Activated CD4-positive, alpha-beta memory T cell treated with anti-CD3 and anti-CD28 coated beads for 36 hours (primary cell): ENCODE measurements at regions not wholly inside any gene's neighbourhood (a gene's known extent, or its start where the extent isn't known, plus 50 kb on each side); places are given as distances from the start of the nearest gene placed in this dataset.
A peak's percentile ranks its signal among the peaks of the same experiment; 100 is the strongest.

Experiments used
- CTCF ChIA-PET: fragments of 350-600 bp; sonication (Branson Sonifier 250); formaldehyde crosslinking; loops from one replicate; lab custom pipeline; 2021; ENCODE audit warnings: antibody characterized with exemption, inconsistent platforms; lab: Charles Lee
- POLR2A ChIA-PET: fragments of 350-600 bp; sonication (Branson Sonifier 250); formaldehyde crosslinking; loops from one replicate; lab custom pipeline; 2021; ENCODE audit warnings: antibody characterized with exemption; lab: Charles Lee
- DNase-seq: peaks from one replicate; pipeline ENCODE4 v3.0.0-alpha.2; 2020
- H3K27ac Mint-ChIP-seq: one replicate; pipeline ENCODE4 v1.8.0; 2021; ENCODE audit warnings: mixed read lengths
- H3K27me3 Mint-ChIP-seq: one replicate; pipeline ENCODE4 v1.8.0; 2021; ENCODE audit warnings: mixed read lengths
- H3K36me3 Mint-ChIP-seq: one replicate; pipeline ENCODE4 v1.8.0; 2021; ENCODE audit warnings: mixed read lengths
- H3K4me1 Mint-ChIP-seq: one replicate; pipeline ENCODE4 v1.8.0; 2021; ENCODE audit warnings: low read depth, mixed read lengths
- H3K4me3 Mint-ChIP-seq: one replicate; pipeline ENCODE4 v1.8.0; 2021; ENCODE audit warnings: mild to moderate bottlenecking, mixed read lengths
- H3K9me3 Mint-ChIP-seq: one replicate; pipeline ENCODE4 v1.8.0; 2021; ENCODE audit warnings: mixed read lengths
- intact Hi-C: fragments of 100-400 bp; cut with micrococcal nuclease; formaldehyde crosslinking; loops from one replicate; pipeline ENCODE4 v1.15.1; 2023

GRCh38 chr6:164039954-164040375, 625.4 kb downstream of the QKI start:
- DNase-seq = peak; percentile 66
- Mint-ChIP-seq H3K4me3 (peak overlapping the region; percentile 28), H3K9me3 (no peaks in the 10 kb centered on the region), H3K27ac (no peak overlapping the region), H3K4me1 (no peaks in the 10 kb centered on the region), H3K36me3 (no peaks in the 10 kb centered on the region), H3K27me3 (no peaks in the 10 kb centered on the region)
- ChIA-PET POLR2A (no interaction called here), CTCF (no interaction called here)
- intact Hi-C loops = no loop called here

DNA sequence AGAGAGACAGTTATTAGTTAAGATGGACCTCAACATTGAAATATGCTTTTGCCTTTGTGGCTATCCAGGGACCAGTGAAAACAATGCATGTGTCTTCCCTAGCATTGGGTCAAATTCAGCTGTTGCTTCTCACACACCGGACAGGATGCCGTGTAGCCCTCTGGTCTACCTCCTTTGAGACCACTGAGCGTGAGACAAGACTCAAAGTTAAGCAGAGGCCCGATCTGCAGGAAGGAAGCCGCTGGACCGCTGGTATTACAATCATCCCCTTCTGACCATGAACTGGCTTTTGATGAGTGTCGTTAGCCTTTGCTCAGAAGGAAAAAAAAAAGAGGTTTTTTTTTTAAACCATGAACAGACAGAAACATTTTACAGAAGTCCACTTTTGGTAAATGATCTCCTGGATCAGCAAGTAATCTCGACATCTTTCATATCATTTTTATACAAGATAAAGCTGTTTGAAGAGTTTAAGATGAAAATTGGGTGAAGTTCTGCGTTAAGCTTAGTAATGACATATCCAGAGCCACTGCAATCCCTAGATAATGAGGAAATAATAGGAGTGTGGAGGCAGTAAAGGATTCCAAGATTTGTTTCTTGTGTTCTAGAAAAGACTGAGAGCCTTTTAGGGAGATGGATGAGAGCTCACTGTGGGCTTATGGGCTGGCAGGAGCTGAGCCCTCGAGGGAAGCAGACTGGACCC, 622.8 kb downstream of the QKI start:
- ChIA-PET CTCF (no interaction called here), POLR2A (no interaction called here)
- intact Hi-C loops = no loop called here
- no peaks in the 10 kb centered on the region for H3K4me1 Mint-ChIP-seq
- H3K36me3 Mint-ChIP-seq = no peaks in the 10 kb centered on the region
- H3K27me3 Mint-ChIP-seq = peaks cover 2% of the 10 kb centered on the region
- H3K27ac Mint-ChIP-seq = no peak overlapping the region
- no peaks in the 10 kb centered on the region for H3K9me3 Mint-ChIP-seq
- H3K4me3 Mint-ChIP-seq = no peak overlapping the region
- DNase-seq = no peak

GRCh38 chr6:164035900-164036485, 621.5 kb downstream of the QKI start:
- DNase-seq = no peak
- intact Hi-C loops = no loop called here
- H3K36me3 Mint-ChIP-seq = no peaks in the 10 kb centered on the region
- H3K4me3 Mint-ChIP-seq = no peak overlapping the region
- no peaks in the 10 kb centered on the region for H3K9me3 Mint-ChIP-seq
- CTCF ChIA-PET = no interaction called here
- no peak overlapping the region for H3K27ac Mint-ChIP-seq
- H3K27me3 Mint-ChIP-seq = peaks cover 2% of the 10 kb centered on the region
- POLR2A ChIA-PET = no interaction called here
- H3K4me1 Mint-ChIP-seq = no peaks in the 10 kb centered on the region

DNA sequence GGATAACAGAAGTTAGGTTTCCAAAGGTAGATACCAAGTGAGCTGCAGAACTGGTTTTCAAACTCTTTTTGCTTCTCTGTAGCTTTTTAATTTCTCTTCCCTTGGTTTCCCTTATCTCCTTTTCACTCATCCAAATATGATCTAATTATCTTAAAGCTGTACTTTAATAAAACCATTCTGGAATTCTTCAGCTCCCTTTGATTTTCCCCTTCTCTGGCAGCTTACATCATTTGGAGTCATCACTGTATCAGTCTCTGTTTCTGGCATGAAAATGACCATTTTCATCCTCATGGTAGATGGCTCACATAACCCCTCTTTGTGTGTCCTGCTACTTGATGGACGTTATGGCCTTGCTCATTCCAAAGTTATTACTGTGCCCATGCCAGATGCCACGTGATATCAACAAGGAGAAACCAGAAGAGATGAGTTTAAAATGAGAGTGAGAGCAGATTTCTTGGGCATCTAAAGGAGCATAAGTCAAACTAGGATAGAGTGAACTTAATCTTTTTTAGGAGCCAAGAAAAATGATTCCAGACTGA, 620.2 kb downstream of the QKI start:
- DNase-seq = no peak
- H3K4me1 Mint-ChIP-seq = no peaks in the 10 kb centered on the region
- H3K4me3 Mint-ChIP-seq = no peak overlapping the region
- H3K36me3 Mint-ChIP-seq = no peaks in the 10 kb centered on the region
- ChIA-PET CTCF (interaction anchor here (0.6 kb wide), 1 partner anchor 38 kb away, joined by 3 read pairs; no protein-coding TSS in a partner anchor), POLR2A (no interaction called here)
- no peaks in the 10 kb centered on the region for H3K9me3 Mint-ChIP-seq
- intact Hi-C loops = no loop called here
- H3K27ac Mint-ChIP-seq = no peak overlapping the region
- peaks cover 2% of the 10 kb centered on the region for H3K27me3 Mint-ChIP-seq

DNA sequence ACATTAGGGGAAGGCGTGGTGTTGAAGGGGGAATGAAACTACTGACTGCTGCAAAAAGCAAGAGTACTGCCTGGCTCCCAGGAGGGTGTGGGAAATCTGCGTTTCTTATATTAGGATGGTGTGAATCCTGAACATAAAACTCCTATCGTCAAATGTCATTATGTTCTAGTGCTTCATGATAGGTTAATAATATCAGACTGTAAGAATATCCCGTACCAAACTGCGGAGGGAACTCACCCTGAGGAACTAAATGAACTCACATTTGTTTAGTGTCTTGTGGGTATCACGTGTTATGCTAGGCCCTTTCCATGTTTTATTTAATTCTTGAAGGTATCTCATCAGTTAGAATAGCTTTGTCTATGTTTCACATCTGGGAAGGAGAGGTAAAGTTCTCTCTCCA, 610.7 kb downstream of the QKI start:
- intact Hi-C loops = no loop called here
- CTCF ChIA-PET = no interaction called here
- H3K36me3 Mint-ChIP-seq = no peaks in the 10 kb centered on the region
- DNase-seq = no peak
- no peak overlapping the region for H3K27ac Mint-ChIP-seq
- H3K4me1 Mint-ChIP-seq = no peaks in the 10 kb centered on the region
- no peaks in the 10 kb centered on the region for H3K27me3 Mint-ChIP-seq
- H3K9me3 Mint-ChIP-seq = no peaks in the 10 kb centered on the region
- POLR2A ChIA-PET = no interaction called here
- H3K4me3 Mint-ChIP-seq = no peak overlapping the region

- Mint-ChIP-seq H3K36me3 (no peaks in the 10 kb centered on the region), H3K27me3 (peaks cover 1% of the 10 kb centered on the region), H3K9me3 (no peaks in the 10 kb centered on the region), H3K27ac (no peak overlapping the region), H3K4me1 (no peaks in the 10 kb centered on the region), H3K4me3 (no peak overlapping the region)
- no peak for DNase-seq
- POLR2A ChIA-PET = no interaction called here
- CTCF ChIA-PET = no interaction called here
- intact Hi-C loops = no loop called here
Observed at GRCh38 chr6:164023535-164023934, 609.0 kb downstream of the QKI start.

GRCh38 chr6:164022632-164023031, 608.1 kb downstream of the QKI start:
- ChIA-PET CTCF (no interaction called here), POLR2A (no interaction called here)
- Mint-ChIP-seq H3K4me3 (no peak overlapping the region), H3K9me3 (no peaks in the 10 kb centered on the region), H3K36me3 (no peaks in the 10 kb centered on the region), H3K4me1 (no peaks in the 10 kb centered on the region), H3K27ac (no peak overlapping the region), H3K27me3 (peaks cover 3% of the 10 kb centered on the region)
- intact Hi-C loops = no loop called here
- no peak for DNase-seq

- Mint-ChIP-seq H3K27ac (no peak overlapping the region), H3K4me3 (no peak overlapping the region), H3K4me1 (no peaks in the 10 kb centered on the region), H3K9me3 (no peaks in the 10 kb centered on the region), H3K36me3 (no peaks in the 10 kb centered on the region), H3K27me3 (peaks cover 3% of the 10 kb centered on the region)
- CTCF ChIA-PET = no interaction called here
- intact Hi-C loops = no loop called here
- no peak for DNase-seq
- POLR2A ChIA-PET = no interaction called here
Observed at GRCh38 chr6:164021589-164022250, 607.2 kb downstream of the QKI start.

DNA sequence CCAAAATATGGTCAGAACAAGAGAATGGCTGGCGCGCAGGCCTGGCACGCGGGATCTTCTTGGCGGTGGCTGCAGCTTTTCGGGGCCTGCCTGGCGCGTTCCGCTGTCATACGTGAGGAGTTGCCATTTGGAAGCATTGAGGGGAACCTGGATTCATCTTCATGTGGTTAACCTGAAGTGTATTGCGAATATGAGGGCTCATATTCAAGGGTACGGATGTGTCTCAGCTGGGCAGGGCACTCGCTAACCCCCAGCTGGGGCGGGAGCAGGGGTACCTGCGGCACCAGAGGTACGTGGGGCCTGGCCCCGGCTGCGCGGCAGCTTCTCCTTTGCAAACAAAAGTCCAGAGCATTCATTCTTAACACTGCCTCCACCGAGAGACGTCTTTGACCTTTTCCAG, 605.6 kb downstream of the QKI start:
- H3K27me3 Mint-ChIP-seq = peaks cover 3% of the 10 kb centered on the region
- H3K9me3 Mint-ChIP-seq = no peaks in the 10 kb centered on the region
- H3K36me3 Mint-ChIP-seq = no peaks in the 10 kb centered on the region
- no peaks in the 10 kb centered on the region for H3K4me1 Mint-ChIP-seq
- intact Hi-C loops = no loop called here
- H3K4me3 Mint-ChIP-seq = no peak overlapping the region
- CTCF ChIA-PET = no interaction called here
- POLR2A ChIA-PET = no interaction called here
- no peak overlapping the region for H3K27ac Mint-ChIP-seq
- no peak for DNase-seq

- CTCF ChIA-PET = interaction anchor here (0.6 kb wide), 1 partner anchor 84 kb away, joined by 3 read pairs; no protein-coding TSS in a partner anchor
- DNase-seq = no peak
- no peaks in the 10 kb centered on the region for H3K4me1 Mint-ChIP-seq
- no peaks in the 10 kb centered on the region for H3K36me3 Mint-ChIP-seq
- H3K4me3 Mint-ChIP-seq = no peak overlapping the region
- H3K27me3 Mint-ChIP-seq = peaks cover 3% of the 10 kb centered on the region
- H3K27ac Mint-ChIP-seq = no peak overlapping the region
- no peaks in the 10 kb centered on the region for H3K9me3 Mint-ChIP-seq
- POLR2A ChIA-PET = no interaction called here
- intact Hi-C loops = no loop called here
Observed at GRCh38 chr6:164018133-164018532, 603.6 kb downstream of the QKI start.

DNA sequence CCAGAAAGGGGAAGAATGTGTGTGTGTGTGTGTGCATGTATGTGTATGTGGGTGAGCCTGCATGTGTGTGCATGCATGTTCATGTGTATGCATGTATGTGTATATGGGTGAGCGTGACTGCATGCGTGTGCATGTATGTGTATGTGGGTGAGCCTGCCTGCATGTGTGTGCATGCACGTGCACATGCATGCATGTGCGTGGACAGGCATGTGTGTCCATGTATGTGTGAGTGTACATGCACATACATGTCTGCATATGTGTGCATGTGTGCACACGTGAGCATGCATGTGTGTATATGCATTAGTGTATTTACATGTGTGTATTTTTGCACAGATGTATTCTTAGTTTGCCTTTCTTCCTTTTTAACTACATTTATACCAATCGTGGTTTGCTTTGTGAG, 601.5 kb downstream of the QKI start:
- DNase-seq = no peak
- H3K27ac Mint-ChIP-seq = no peak overlapping the region
- intact Hi-C loops = no loop called here
- ChIA-PET POLR2A (no interaction called here), CTCF (no interaction called here)
- no peak overlapping the region for H3K4me3 Mint-ChIP-seq
- H3K4me1 Mint-ChIP-seq = no peaks in the 10 kb centered on the region
- no peaks in the 10 kb centered on the region for H3K36me3 Mint-ChIP-seq
- no peaks in the 10 kb centered on the region for H3K9me3 Mint-ChIP-seq
- H3K27me3 Mint-ChIP-seq = peaks cover 4% of the 10 kb centered on the region

GRCh38 chr6:164015088-164015484, 600.6 kb downstream of the QKI start:
- peaks cover 4% of the 10 kb centered on the region for H3K27me3 Mint-ChIP-seq
- H3K4me1 Mint-ChIP-seq = no peaks in the 10 kb centered on the region
- no peak overlapping the region for H3K27ac Mint-ChIP-seq
- intact Hi-C loops = no loop called here
- no peak overlapping the region for H3K4me3 Mint-ChIP-seq
- no peaks in the 10 kb centered on the region for H3K9me3 Mint-ChIP-seq
- H3K36me3 Mint-ChIP-seq = no peaks in the 10 kb centered on the region
- POLR2A ChIA-PET = no interaction called here
- CTCF ChIA-PET = no interaction called here
- no peak for DNase-seq
